Panc1 (cell line): ENCODE measurements at regions not wholly inside any gene's neighbourhood (a gene's known extent, or its start where the extent isn't known, plus 50 kb on each side); places are given as distances from the start of the nearest gene placed in this dataset.

Source experiments
- POLR2AphosphoS5 ChIP-seq: IDR thresholded peaks from 2 replicates; pipeline ENCODE4 v1.6.1; 2012; ENCODE audit warnings: mild to moderate bottlenecking, low read depth, low read length, moderate library complexity
- SIN3A ChIP-seq: IDR thresholded peaks from 2 replicates; pipeline ENCODE4 v1.6.1; 2012; ENCODE audit warnings: low read depth, mild to moderate bottlenecking, low read length, moderate library complexity, borderline replicate concordance; ENCODE audit not compliant: insufficient read depth
- TF ChIP-seq, protein P1 (sequence below), 2 experiments: IDR thresholded peaks; 2 replicates each; pipeline ENCODE4 v1.6.1; 2011 to 2012; ENCODE audit warnings: low read depth in 2 of 2, control low read depth in 1 of 2, low read length in 1 of 2, mild to moderate bottlenecking in 1 of 2, moderate library complexity in 1 of 2; ENCODE audit not compliant: insufficient read depth in 1 of 2
- TF ChIP-seq, protein P2 (sequence below): fragments of 450-650 bp; IDR thresholded peaks from 2 replicates; pipeline ENCODE4 v1.5.1; 2017; ENCODE audit warnings: mild to moderate bottlenecking

DNA sequence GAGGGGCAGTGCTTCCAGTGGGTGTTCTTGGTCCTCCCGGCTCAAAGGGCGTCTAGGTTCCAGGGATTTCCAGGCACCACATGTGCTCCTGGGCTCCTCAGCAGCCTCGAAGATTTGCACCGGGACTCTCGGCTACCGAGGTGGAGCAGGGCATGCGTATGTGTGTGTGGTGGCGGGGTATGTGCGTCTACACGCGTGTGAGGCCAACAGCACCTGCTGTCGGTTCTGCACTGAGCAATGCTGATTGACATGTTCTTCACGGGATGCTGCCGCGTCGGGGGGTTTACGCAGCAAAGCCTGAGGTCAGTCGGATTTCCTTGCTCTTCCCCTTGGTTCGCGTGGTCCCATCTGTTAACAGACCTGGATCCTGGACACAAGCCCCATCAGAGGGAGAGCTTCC, 119.8 kb downstream of the NDUFA10 start:
- TF ChIP-seq, protein P1, sequence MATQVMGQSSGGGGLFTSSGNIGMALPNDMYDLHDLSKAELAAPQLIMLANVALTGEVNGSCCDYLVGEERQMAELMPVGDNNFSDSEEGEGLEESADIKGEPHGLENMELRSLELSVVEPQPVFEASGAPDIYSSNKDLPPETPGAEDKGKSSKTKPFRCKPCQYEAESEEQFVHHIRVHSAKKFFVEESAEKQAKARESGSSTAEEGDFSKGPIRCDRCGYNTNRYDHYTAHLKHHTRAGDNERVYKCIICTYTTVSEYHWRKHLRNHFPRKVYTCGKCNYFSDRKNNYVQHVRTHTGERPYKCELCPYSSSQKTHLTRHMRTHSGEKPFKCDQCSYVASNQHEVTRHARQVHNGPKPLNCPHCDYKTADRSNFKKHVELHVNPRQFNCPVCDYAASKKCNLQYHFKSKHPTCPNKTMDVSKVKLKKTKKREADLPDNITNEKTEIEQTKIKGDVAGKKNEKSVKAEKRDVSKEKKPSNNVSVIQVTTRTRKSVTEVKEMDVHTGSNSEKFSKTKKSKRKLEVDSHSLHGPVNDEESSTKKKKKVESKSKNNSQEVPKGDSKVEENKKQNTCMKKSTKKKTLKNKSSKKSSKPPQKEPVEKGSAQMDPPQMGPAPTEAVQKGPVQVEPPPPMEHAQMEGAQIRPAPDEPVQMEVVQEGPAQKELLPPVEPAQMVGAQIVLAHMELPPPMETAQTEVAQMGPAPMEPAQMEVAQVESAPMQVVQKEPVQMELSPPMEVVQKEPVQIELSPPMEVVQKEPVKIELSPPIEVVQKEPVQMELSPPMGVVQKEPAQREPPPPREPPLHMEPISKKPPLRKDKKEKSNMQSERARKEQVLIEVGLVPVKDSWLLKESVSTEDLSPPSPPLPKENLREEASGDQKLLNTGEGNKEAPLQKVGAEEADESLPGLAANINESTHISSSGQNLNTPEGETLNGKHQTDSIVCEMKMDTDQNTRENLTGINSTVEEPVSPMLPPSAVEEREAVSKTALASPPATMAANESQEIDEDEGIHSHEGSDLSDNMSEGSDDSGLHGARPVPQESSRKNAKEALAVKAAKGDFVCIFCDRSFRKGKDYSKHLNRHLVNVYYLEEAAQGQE (IDR thresholded peaks at IDR 0.05; ENCODE audit: insufficient read depth in 1 of 2, low read depth in 2 of 2, low read length in 1 of 2): no peak
- TF ChIP-seq, protein P2, sequence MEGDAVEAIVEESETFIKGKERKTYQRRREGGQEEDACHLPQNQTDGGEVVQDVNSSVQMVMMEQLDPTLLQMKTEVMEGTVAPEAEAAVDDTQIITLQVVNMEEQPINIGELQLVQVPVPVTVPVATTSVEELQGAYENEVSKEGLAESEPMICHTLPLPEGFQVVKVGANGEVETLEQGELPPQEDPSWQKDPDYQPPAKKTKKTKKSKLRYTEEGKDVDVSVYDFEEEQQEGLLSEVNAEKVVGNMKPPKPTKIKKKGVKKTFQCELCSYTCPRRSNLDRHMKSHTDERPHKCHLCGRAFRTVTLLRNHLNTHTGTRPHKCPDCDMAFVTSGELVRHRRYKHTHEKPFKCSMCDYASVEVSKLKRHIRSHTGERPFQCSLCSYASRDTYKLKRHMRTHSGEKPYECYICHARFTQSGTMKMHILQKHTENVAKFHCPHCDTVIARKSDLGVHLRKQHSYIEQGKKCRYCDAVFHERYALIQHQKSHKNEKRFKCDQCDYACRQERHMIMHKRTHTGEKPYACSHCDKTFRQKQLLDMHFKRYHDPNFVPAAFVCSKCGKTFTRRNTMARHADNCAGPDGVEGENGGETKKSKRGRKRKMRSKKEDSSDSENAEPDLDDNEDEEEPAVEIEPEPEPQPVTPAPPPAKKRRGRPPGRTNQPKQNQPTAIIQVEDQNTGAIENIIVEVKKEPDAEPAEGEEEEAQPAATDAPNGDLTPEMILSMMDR: no peak
- no peak for TF ChIP-seq POLR2AphosphoS5
- TF ChIP-seq SIN3A: no peak
